KMS-11 (cell line): ENCODE measurements at regions not wholly inside any gene's neighbourhood (a gene's known extent, or its start where the extent isn't known, plus 50 kb on each side); places are given as distances from the start of the nearest gene placed in this dataset.

Experiments
- H2AFZ ChIP-seq: fragments of 200-600 bp; sonication (generic); 2 replicates; pipeline ENCODE4 v1.6.1; 2016; ENCODE audit warnings: antibody characterized with exemption, mixed run types, low read depth
- H3K27ac ChIP-seq: fragments of 200-600 bp; sonication (generic); 2 replicates; pipeline ENCODE4 v1.6.1; 2016; ENCODE audit warnings: mild to moderate bottlenecking, mixed run types
- H3K27me3 ChIP-seq: fragments of 200-600 bp; sonication (generic); 2 replicates; pipeline ENCODE4 v1.6.1; 2017; ENCODE audit warnings: mild to moderate bottlenecking, low read depth, mixed run types, moderate library complexity; ENCODE audit not compliant: insufficient read depth
- H3K36me3 ChIP-seq: fragments of 200-600 bp; sonication (generic); 2 replicates; pipeline ENCODE4 v1.6.1; 2017; ENCODE audit warnings: mild to moderate bottlenecking, mixed run types; ENCODE audit not compliant: insufficient read depth
- H3K4me1 ChIP-seq: fragments of 200-600 bp; sonication (generic); 2 replicates; pipeline ENCODE4 v1.6.1; 2016; ENCODE audit warnings: mild to moderate bottlenecking, low read depth, mixed run types; ENCODE audit not compliant: poor library complexity, severe bottlenecking
- H3K4me2 ChIP-seq: fragments of 200-600 bp; sonication (generic); 2 replicates; pipeline ENCODE4 v1.7.0; 2016; ENCODE audit warnings: mild to moderate bottlenecking, mixed run types
- H3K4me3 ChIP-seq: fragments of 200-600 bp; sonication (generic); IDR thresholded peaks from 2 replicates; pipeline ENCODE4 v1.6.1; 2017; ENCODE audit warnings: low read depth, low read length, mixed read lengths; ENCODE audit not compliant: insufficient read depth
- H3K79me2 ChIP-seq: fragments of 200-600 bp; sonication (generic); 2 replicates; pipeline ENCODE4 v1.6.1; 2016; ENCODE audit warnings: low read depth, mixed run types; ENCODE audit not compliant: insufficient read depth
- H3K9ac ChIP-seq: fragments of 200-600 bp; sonication (generic); 2 replicates; pipeline ENCODE4 v1.6.1; 2016; ENCODE audit warnings: mild to moderate bottlenecking, mixed run types
- H4K20me1 ChIP-seq: fragments of 200-600 bp; sonication (generic); 2 replicates; pipeline ENCODE4 v1.6.1; 2016; ENCODE audit warnings: mild to moderate bottlenecking, mixed run types; ENCODE audit not compliant: insufficient read depth
- CTCF ChIP-seq: fragments of 200-600 bp; sonication (generic); conservative IDR thresholded peaks from 2 replicates; pipeline ENCODE4 v1.6.1; 2017; ENCODE audit warnings: low read depth, mild to moderate bottlenecking, antibody characterized with exemption, low read length, moderate library complexity, mixed read lengths

- Histone ChIP-seq H4K20me1 (no peaks in the 10 kb centered on the region), H3K4me3 (no peak overlapping the region), H3K4me2 (no peak overlapping the region), H3K4me1 (no peaks in the 10 kb centered on the region), H3K36me3 (no peaks in the 10 kb centered on the region), H3K9ac (no peak overlapping the region), H3K27me3 (no peaks in the 10 kb centered on the region), H2AFZ (no peak overlapping the region), H3K79me2 (no peaks in the 10 kb centered on the region), H3K27ac (no peak overlapping the region)
- TF ChIP-seq CTCF: no peak
Measured at GRCh38 chr2:217011576-217011975, 151.7 kb upstream of the TNP1 start.

DNA sequence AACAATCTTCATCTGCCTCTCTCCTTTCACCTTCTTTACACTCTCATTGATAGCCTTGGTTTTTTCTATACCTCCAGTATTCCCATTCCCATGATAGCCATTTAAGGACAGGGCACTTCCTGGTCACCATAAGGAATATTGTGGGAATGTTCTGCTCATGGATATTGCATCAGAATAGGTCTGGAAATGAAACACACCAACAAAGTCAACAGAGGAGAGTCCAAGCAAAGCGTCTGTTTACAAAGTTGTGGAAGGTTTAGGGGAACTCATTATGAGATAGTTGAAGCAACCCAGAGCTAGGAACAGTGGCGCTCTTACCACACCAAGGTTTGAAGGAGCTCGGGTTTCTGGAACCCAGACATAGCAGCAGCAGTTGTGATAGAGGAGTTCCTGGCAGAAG lies 150.3 kb upstream of the TNP1 start:
- Histone ChIP-seq H3K27me3 (no peaks in the 10 kb centered on the region), H3K4me2 (no peak overlapping the region), H3K4me3 (no peak overlapping the region), H3K4me1 (no peaks in the 10 kb centered on the region), H3K79me2 (no peaks in the 10 kb centered on the region), H3K36me3 (no peaks in the 10 kb centered on the region), H3K9ac (no peak overlapping the region), H4K20me1 (no peaks in the 10 kb centered on the region), H3K27ac (no peak overlapping the region), H2AFZ (no peak overlapping the region)
- no peak for TF ChIP-seq CTCF

DNA sequence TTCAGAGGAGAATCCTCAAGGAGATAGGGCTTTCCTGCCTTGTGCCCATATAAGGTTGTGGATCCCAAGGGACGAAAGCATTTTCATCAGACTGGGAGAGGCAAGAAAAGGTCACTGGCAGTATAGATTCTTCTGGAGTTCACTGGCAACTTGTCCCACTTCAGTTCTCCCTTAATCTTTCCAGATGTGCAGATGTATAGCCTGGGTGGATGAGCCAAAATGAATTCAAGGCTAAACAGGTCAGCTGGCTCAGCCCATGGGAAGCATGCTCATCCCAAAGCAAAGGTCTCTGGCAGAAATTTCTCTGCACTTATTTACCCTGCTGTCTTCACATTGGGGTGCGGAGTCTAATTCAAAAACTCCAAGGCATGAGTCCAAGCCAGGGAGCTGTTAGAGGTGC lies 148.9 kb upstream of the TNP1 start:
- Histone ChIP-seq H3K27me3 (no peaks in the 10 kb centered on the region), H3K4me3 (no peak overlapping the region), H3K36me3 (no peaks in the 10 kb centered on the region), H3K27ac (no peak overlapping the region), H3K79me2 (no peaks in the 10 kb centered on the region), H4K20me1 (no peaks in the 10 kb centered on the region), H3K9ac (no peak overlapping the region), H2AFZ (no peak overlapping the region), H3K4me2 (no peak overlapping the region), H3K4me1 (no peaks in the 10 kb centered on the region)
- no peak for TF ChIP-seq CTCF

DNA sequence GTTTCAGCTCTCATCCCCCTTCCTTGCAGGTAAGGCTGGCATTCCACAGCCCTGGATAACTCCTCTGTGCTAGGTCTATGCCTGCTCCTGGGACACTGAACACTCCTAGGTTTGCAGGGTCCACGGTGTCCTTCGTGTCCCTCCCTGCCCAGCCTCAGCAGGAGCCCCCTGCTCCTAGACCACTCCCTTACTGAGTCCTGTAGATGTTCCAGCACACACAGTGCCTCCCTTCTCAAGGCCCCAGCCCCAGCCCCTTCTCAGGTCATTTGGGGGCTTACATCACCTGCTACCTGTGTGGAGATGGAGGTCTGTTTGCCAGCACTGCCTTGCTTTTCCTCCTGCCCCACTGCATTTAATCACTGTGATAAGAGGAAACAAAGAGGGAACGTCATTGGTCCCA lies 146.4 kb upstream of the TNP1 start:
- no peaks in the 10 kb centered on the region for H3K27me3 ChIP-seq
- no peak overlapping the region for H3K4me3 ChIP-seq
- no peaks in the 10 kb centered on the region for H3K4me1 ChIP-seq
- TF ChIP-seq CTCF: no peak
- no peak overlapping the region for H3K9ac ChIP-seq
- no peak overlapping the region for H2AFZ ChIP-seq
- H3K4me2 ChIP-seq: no peak overlapping the region
- no peak overlapping the region for H3K27ac ChIP-seq
- no peaks in the 10 kb centered on the region for H3K36me3 ChIP-seq
- no peaks in the 10 kb centered on the region for H3K79me2 ChIP-seq
- no peaks in the 10 kb centered on the region for H4K20me1 ChIP-seq

DNA sequence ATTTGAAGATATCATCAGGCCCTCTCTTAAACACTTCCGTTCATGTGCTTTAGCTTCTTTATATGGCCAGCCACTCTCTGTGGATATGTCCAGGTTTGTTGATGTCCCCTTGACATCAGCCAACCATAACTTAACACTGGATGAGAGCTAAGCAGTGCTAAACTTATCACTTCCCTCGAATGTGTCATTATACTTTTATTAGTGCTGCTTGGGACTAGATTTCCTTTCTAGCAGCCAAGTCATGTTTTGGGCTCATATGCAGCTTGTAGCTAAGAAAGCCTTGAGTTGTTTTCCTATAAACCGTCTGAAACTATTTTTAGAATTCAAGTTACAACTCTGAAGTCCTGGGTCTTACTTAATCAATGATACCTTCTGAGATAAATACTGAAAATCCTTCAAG lies 144.8 kb upstream of the TNP1 start:
- Histone ChIP-seq H3K27ac (no peak overlapping the region), H4K20me1 (no peaks in the 10 kb centered on the region), H3K4me3 (no peak overlapping the region), H3K4me1 (no peaks in the 10 kb centered on the region), H3K27me3 (no peaks in the 10 kb centered on the region), H3K36me3 (no peaks in the 10 kb centered on the region), H3K79me2 (no peaks in the 10 kb centered on the region), H2AFZ (no peak overlapping the region), H3K4me2 (no peak overlapping the region), H3K9ac (no peak overlapping the region)
- TF ChIP-seq CTCF: no peak
